ENCODE measurements at regions not wholly inside any gene's neighbourhood (a gene's known extent, or its start where the extent isn't known, plus 50 kb on each side); places are given as distances from the start of the nearest gene placed in this dataset.

- ATAC-seq: no peak
- no peak for DNase-seq
- H3K27ac ChIP-seq: no peak overlapping the region
Observed at GRCh38 chr15:58308742-58309355, 122.9 kb upstream of the LIPC start.

GRCh38 chr15:58309963-58310928 lies 121.5 kb upstream of the LIPC start:
- intact Hi-C loops (cut with DNase I): no loop called here
- Histone ChIP-seq H3K4me1 (peaks cover 4% of the 10 kb centered on the region), H3K9me3 (no peaks in the 10 kb centered on the region), H3K27ac (no peak overlapping the region), H3K27me3 (ENCODE audit: insufficient read depth in 3 of 3, low read length in 2 of 3) (no peaks in the 10 kb centered on the region), H3K4me3 (no peak overlapping the region), H3K36me3 (ENCODE audit: insufficient read depth in 1 of 2, low read depth in 1 of 2) (no peaks in the 10 kb centered on the region)
- no peak for TF ChIP-seq CTCF (IDR thresholded peaks at IDR 0.05)
- DNase-seq: peak in 1 of 2 donors; percentile 57
- no peak for ATAC-seq
- 76 to 81% (median 77%) methylated on average over 20 of the region's 20 CpGs for WGBS, 3 donors

More at GRCh38 chr15:58308742-58309355, 122.9 kb upstream of the LIPC start:
- Histone ChIP-seq H3K4me3 (no peak overlapping the region), H3K36me3 (ENCODE audit: insufficient read depth in 1 of 2, low read depth in 1 of 2) (no peaks in the 10 kb centered on the region), H3K27me3 (ENCODE audit: insufficient read depth in 3 of 3, low read length in 2 of 3) (no peaks in the 10 kb centered on the region), H3K9me3 (no peaks in the 10 kb centered on the region), H3K4me1 (peaks cover 4% of the 10 kb centered on the region)
- 90 to 96% (median 95%) methylated on average over 10 of the region's 10 CpGs for WGBS, 3 donors
- no peak for TF ChIP-seq CTCF (IDR thresholded peaks at IDR 0.05)
- intact Hi-C loops (cut with DNase I): no loop called here

- no peaks in the 10 kb centered on the region for H3K27me3 ChIP-seq (ENCODE audit: insufficient read depth in 3 of 3, low read length in 2 of 3)
- no peak overlapping the region for H3K4me3 ChIP-seq
- DNase-seq (no peak), ATAC-seq (no peak)
- 92 to 96% (median 93%) methylated on average over 4 of the region's 4 CpGs for WGBS, 3 donors
- H3K27ac ChIP-seq: no peak overlapping the region
- peaks cover 4% of the 10 kb centered on the region for H3K4me1 ChIP-seq
- no peak for TF ChIP-seq CTCF (IDR thresholded peaks at IDR 0.05)
- intact Hi-C loops (cut with DNase I): no loop called here
- no peaks in the 10 kb centered on the region for H3K9me3 ChIP-seq
- H3K36me3 ChIP-seq (ENCODE audit: insufficient read depth in 1 of 2, low read depth in 1 of 2): no peaks in the 10 kb centered on the region
Observed at GRCh38 chr15:58311556-58311955, 120.2 kb upstream of the LIPC start.

GRCh38 chr15:58312031-58312430 lies 119.8 kb upstream of the LIPC start:
- no peak overlapping the region for H3K27ac ChIP-seq
- TF ChIP-seq CTCF (IDR thresholded peaks at IDR 0.05): no peak
- H3K27me3 ChIP-seq (ENCODE audit: insufficient read depth in 3 of 3, low read length in 2 of 3): no peaks in the 10 kb centered on the region
- no peaks in the 10 kb centered on the region for H3K36me3 ChIP-seq (ENCODE audit: insufficient read depth in 1 of 2, low read depth in 1 of 2)
- ATAC-seq (no peak), DNase-seq (no peak)
- H3K4me3 ChIP-seq: no peak overlapping the region
- intact Hi-C loops (cut with DNase I): no loop called here
- no peaks in the 10 kb centered on the region for H3K9me3 ChIP-seq
- WGBS, 3 donors: 79 to 89% (median 79%) methylated on average over 5 of the region's 5 CpGs
- H3K4me1 ChIP-seq: peaks cover 4% of the 10 kb centered on the region

Measured in psoas muscle (tissue), 7 donors.